Bronchial epithelial cell (primary cell): ENCODE measurements at regions not wholly inside any gene's neighbourhood (a gene's known extent, or its start where the extent isn't known, plus 50 kb on each side); places are given as distances from the start of the nearest gene placed in this dataset.
"Not testable (repeated sequence)": the region's sequence is repeated elsewhere in the genome, so short reads cannot be mapped to it uniquely, and the experiment has no call there.

Experiments
- DNase-seq: peaks from one replicate; pipeline ENCODE4 v3.0.0-alpha.2; 2010; ENCODE audit warnings: low read depth
- FAIRE-seq: peaks from 2 replicates; lab custom pipeline; 2011; peaks lifted over from hg19 to GRCh38; lab: Jason Lieb, UNC
- H3K27me3 ChIP-seq: 2 replicates; pipeline ENCODE4 v1.5.1; 2011; ENCODE audit warnings: low read length; ENCODE audit not compliant: control insufficient read depth, insufficient read depth
- H3K36me3 ChIP-seq: 2 replicates; pipeline ENCODE4 v1.5.1; 2011; ENCODE audit warnings: low read length; ENCODE audit not compliant: control insufficient read depth, insufficient read depth
- H3K4me3 ChIP-seq: 2 replicates; pipeline ENCODE4 v1.5.1; 2011; ENCODE audit warnings: mild to moderate bottlenecking, low read depth, low read length, control low read depth
- TF ChIP-seq, protein P1 (sequence below): IDR thresholded peaks from 2 replicates; pipeline ENCODE4 v1.5.1; 2011; ENCODE audit warnings: mild to moderate bottlenecking, moderate library complexity, low read length, control low read depth, inconsistent platforms; ENCODE audit not compliant: insufficient read depth, severe bottlenecking

DNA sequence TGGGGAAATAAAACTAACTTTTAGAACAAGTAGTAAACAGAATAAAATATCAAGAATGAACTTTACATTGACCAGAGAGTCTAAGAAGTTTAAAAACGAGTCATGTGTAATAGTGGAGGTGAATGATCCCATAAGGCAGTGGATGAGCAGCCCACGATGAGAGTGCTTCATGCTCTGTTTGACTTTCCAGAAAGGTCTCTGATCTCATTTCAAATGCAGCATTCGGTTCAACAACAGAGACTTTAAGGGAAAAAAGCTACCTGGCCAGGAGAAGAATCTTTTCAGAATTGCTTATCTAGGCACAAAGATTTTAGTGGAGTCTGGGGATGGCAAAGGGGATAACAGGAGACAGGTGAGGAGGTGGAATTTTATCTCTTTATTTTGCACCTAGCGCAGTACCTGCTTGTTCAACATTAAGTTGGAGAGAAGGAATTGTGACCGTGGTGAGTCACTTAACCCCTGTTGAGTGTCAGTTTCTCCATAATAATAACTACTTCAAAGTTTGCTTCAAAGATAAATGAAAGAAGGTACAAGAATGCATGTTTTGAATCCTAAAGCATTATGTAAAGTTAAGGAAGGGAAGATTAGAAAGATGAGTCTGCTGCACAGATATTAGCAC is 94.9 kb upstream of the KIF26B start:
- DNase-seq (no peak), FAIRE-seq (no peak)
- Histone ChIP-seq H3K36me3 (no peaks in the 10 kb centered on the region), H3K4me3 (no peak overlapping the region), H3K27me3 (no peaks in the 10 kb centered on the region)
- TF ChIP-seq, protein P1, sequence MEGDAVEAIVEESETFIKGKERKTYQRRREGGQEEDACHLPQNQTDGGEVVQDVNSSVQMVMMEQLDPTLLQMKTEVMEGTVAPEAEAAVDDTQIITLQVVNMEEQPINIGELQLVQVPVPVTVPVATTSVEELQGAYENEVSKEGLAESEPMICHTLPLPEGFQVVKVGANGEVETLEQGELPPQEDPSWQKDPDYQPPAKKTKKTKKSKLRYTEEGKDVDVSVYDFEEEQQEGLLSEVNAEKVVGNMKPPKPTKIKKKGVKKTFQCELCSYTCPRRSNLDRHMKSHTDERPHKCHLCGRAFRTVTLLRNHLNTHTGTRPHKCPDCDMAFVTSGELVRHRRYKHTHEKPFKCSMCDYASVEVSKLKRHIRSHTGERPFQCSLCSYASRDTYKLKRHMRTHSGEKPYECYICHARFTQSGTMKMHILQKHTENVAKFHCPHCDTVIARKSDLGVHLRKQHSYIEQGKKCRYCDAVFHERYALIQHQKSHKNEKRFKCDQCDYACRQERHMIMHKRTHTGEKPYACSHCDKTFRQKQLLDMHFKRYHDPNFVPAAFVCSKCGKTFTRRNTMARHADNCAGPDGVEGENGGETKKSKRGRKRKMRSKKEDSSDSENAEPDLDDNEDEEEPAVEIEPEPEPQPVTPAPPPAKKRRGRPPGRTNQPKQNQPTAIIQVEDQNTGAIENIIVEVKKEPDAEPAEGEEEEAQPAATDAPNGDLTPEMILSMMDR: no peak

DNA sequence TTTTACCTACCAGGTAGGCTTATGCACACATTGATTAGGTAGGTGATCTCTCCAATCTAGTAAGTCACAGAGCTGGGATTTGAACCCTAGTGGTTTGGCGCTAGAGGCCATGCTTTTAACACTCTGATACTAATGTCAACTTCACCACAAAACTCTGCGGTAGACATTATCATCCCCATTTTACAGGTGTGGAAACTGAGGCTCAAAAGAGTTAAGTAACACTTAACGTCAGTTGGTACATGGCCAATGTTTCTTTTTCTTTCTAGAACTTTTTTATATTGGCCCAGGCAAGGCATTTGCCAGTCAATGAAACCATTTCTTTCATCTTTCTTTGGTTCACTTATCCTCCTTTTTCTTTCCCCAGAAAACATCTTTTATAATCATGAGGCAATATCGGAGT is 95.9 kb upstream of the KIF26B start:
- H3K4me3 ChIP-seq: no peak overlapping the region
- no peaks in the 10 kb centered on the region for H3K27me3 ChIP-seq
- no peaks in the 10 kb centered on the region for H3K36me3 ChIP-seq
- DNase-seq: no peak
- no peak for FAIRE-seq
- TF ChIP-seq, protein P1: no peak

DNA sequence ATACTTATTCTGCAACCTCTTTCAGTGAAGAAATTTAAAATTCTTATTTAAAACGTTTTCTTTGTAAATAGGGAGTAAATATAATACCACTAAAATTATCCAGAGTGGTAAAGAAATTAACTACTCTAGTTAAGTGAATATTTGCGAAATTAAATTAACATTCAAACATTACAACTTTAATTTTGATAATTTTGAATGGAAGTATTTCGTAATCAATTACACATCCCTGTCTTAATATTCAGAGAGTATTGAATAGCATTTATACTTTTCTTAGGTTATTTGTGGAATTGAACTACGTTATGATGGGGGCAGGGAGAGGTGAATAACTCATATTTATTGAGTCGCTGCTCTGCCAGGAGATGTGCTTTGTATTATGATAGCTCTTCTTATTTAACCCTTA is 96.3 kb upstream of the KIF26B start:
- FAIRE-seq: no peak
- Histone ChIP-seq H3K27me3 (no peaks in the 10 kb centered on the region), H3K4me3 (no peak overlapping the region), H3K36me3 (no peaks in the 10 kb centered on the region)
- TF ChIP-seq, protein P1: no peak
- DNase-seq: no peak

DNA sequence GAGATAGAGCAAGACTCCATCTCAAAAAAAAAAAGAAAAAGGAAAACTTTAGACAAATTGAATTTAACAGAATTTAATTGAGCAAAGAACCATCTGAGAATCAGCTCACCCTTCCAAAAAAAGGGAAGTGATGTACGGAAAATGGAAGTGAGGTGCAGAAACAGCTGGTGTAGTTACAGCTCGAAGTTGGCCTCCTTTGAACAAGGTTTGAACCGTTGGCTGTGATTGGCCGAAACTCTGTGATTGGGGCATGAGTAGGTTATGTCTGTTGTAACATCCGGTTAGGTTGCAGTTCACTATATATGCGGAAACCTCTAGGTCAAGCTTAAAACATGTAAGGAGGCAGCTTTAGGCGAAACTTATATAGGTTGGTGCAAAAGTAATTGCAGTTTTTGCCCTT is 97.9 kb upstream of the KIF26B start:
- Histone ChIP-seq H3K4me3 (no peak overlapping the region), H3K27me3 (no peaks in the 10 kb centered on the region), H3K36me3 (no peaks in the 10 kb centered on the region)
- FAIRE-seq (no peak), DNase-seq (no peak)
- TF ChIP-seq, protein P1: no peak

DNA sequence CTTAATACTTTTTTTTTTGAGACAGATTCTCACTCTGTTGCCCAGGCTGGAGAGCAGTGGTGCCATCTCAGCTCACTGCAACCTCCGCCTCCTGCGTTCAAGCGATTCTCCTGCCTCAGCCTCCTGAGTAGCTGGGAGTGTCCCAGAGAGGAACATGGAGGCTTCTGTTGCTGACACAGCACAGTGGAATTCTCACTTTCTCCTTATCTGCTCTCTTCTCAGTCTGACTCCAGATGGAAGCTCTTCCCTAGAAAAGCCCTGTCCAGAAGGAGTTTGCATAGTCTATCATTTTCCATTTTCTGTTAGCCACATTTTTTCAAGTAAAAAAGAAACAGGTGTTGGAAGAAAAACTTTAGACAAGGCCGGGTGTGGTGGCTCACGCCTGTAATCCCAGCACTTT is 98.5 kb upstream of the KIF26B start:
- not testable (repeated sequence) for FAIRE-seq, H3K4me3 ChIP-seq, H3K36me3 ChIP-seq, DNase-seq, H3K27me3 ChIP-seq

DNA sequence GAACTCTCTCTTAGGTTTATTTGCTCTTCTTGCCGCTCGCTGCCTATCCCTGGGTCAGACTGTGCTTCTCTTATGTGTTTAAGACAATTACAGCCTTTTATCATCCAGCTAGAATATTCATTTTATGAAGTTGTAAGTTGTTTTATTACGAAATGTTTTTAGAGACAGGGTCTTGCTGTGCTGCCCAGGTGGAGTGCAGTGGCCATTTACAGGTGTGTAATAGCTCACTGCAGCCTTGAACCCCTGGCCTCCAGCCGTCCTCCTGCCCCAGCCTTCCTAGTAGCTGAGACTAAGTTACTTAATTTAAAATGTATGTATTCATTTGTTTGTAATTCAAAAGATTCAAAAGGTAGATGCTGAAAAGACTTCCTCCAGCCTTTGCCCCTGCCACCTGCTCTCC is 99.0 kb upstream of the KIF26B start:
- FAIRE-seq: no peak
- TF ChIP-seq, protein P1: no peak
- Histone ChIP-seq H3K27me3 (no peaks in the 10 kb centered on the region), H3K4me3 (no peak overlapping the region), H3K36me3 (no peaks in the 10 kb centered on the region)
- DNase-seq: no peak
